GM20000 (cell line): ENCODE measurements at regions not wholly inside any gene's neighbourhood (a gene's known extent, or its start where the extent isn't known, plus 50 kb on each side); places are given as distances from the start of the nearest gene placed in this dataset.

ENCODE experiments used
- DNase-seq: peaks from one replicate; pipeline ENCODE4 v3.0.0; 2012; ENCODE audit warnings: low spot score
- TF ChIP-seq, protein P1 (sequence below): IDR thresholded peaks from 2 replicates; pipeline ENCODE4 v1.5.1; 2012; ENCODE audit warnings: mild to moderate bottlenecking, control low read depth; ENCODE audit errors: extremely low read depth, missing control alignments

DNA sequence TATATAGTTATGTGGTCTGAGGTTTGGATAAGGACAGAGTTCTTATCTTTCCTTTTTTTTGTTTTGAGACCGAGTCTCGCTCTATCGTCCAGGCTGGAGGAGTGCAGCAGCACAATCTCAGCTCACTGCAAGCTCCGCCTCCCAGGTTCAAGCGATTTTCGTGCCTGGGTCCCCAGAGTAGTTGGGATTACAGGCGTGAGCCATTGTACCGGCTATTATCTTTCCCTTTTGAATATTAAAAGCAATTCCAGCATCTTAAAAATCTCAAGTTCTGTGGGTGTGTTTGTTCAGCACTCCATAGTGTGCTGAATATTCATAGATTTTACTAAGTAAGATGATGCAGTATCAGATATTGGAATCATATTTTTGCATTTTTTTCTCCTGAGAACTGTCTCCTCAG, 404.4 kb upstream of the RGS6 start:
- no peak for DNase-seq
- TF ChIP-seq, protein P1, sequence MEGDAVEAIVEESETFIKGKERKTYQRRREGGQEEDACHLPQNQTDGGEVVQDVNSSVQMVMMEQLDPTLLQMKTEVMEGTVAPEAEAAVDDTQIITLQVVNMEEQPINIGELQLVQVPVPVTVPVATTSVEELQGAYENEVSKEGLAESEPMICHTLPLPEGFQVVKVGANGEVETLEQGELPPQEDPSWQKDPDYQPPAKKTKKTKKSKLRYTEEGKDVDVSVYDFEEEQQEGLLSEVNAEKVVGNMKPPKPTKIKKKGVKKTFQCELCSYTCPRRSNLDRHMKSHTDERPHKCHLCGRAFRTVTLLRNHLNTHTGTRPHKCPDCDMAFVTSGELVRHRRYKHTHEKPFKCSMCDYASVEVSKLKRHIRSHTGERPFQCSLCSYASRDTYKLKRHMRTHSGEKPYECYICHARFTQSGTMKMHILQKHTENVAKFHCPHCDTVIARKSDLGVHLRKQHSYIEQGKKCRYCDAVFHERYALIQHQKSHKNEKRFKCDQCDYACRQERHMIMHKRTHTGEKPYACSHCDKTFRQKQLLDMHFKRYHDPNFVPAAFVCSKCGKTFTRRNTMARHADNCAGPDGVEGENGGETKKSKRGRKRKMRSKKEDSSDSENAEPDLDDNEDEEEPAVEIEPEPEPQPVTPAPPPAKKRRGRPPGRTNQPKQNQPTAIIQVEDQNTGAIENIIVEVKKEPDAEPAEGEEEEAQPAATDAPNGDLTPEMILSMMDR = no peak

DNA sequence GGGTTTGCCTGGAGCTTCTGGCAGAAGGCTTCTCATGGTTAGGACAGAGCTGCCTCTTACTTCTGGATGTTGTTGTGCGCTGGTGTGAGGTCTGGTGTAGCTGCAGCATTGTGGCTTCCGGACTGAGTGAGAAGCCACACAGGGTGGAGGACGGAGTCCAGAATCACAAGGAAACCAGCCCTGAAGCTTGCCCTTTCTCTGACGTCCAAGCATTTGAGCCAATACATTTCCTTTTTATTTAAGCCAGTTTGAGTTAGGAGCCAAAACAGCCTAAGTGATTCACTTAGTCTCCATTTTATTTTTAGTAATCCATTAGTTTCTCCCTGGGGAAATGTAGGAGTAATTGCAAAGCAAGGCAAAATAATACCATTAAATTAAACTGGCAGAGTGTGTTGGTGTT, 402.4 kb upstream of the RGS6 start:
- TF ChIP-seq, protein P1 = no peak
- DNase-seq = no peak

DNA sequence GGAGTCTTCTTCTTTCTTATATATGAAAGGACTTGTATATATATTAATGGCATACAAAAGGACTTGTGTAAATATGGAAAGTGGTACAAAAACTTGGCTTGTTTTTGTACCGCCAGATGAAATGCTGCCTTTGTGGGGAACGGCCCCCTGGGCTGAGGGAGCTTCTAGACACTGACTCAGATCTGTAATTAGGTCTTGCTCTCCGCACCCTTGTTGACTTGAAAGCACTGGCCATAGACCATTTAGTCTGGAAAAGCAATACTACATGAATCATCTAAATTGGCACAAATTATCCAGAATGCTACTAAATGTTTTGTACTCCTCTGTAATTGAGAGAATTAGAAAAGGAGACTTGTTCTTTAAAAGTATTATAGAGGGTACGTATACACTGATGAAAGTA, 399.9 kb upstream of the RGS6 start:
- no peak for DNase-seq
- TF ChIP-seq, protein P1 = no peak

DNA sequence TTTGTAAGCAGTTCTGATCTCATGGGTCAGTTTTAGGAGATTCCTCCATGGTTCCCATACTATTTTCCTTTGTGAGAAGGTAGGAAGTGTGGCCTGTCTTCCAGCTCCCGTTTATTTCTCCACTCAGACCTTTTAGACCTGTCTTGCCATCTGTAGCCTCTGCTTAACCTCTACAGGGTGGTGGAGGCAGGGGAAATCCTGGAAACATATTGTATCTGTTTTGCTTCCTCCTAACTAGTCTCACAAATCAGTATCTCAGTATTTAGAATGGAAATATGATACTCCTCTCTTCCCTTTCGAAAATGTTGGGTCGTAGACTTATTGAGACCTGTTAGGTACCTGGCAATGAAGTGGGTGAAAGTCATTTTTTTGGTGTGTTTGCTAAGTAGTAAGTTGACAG, 399.4 kb upstream of the RGS6 start:
- DNase-seq = no peak
- TF ChIP-seq, protein P1 = no peak

DNA sequence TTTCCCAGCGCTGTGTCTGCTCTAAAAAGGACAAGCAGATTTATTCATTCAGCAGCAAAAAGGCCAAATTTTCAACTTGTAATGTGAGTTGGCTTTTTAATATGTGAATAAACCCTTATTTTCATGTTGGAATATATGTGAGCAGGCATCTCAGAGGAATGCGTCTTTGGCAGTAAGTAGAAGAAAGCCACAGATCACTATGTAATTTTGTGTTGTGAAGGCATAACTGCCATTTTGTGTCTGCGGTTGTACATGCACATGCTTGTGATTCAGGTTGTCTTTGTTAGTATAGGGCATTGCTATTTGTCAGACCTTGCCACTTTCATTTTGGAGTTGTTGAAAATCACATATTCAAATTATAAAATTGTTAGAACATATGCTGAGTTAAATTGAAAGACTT, 398.8 kb upstream of the RGS6 start:
- no peak for DNase-seq
- TF ChIP-seq, protein P1 = no peak

DNA sequence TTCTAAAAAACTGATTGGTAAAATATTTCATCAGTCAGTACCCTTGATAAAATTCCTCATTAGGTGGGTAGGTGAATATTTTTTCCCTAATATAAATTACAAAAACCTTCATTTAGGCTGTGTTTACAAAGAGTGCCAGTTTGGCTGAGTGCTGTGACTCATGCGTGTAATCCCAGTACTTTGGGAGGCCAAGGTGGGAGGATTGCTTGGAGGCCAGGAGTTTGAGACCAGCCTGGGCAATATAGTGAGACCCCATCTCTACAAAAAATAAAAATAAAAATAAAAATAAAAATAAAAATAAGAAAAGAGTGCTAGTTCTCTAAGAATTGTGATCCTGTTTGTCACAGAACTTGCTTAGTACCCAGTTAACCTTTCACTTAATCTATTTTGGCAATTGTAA, 398.4 kb upstream of the RGS6 start:
- no peak for DNase-seq
- TF ChIP-seq, protein P1 = no peak

DNA sequence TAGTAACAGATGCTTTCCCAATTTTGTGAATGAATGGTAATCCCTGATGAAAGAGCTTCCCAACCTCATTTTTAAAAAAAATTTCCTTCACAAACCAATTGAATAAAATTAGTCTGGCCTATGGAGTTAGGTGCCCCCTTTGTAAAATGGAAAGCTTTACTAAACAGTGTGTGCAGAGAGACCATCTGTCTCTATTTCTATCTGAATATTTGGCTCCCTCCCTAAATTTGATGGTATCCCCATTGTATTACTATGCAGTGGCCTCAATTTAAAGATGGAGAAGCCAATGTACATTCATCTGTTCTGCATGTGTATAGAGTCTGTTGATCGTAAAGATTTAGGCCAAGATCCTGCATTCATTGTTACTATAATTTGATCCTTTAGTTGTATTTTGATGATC, 397.7 kb upstream of the RGS6 start:
- TF ChIP-seq, protein P1 = no peak
- no peak for DNase-seq
